GM12878 (cell line): ENCODE measurements at regions not wholly inside any gene's neighbourhood (a gene's known extent, or its start where the extent isn't known, plus 50 kb on each side); places are given as distances from the start of the nearest gene placed in this dataset.

Experiments used
- ATAC-seq: fragments of 200-7000 bp; cut with Tn5 transposase; 3 replicates; pipeline ENCODE4 v1.9.1; 2020; ENCODE audit warnings: mild to moderate bottlenecking, moderate library complexity
- BruUV-seq: library from RNA; stranded (reverse); fragments of 400-500 nt; replicated peaks from 2 replicates; lab custom pipeline; 2021; lab: Mats Ljungman, UMichigan
- CTCF ChIA-PET: fragments of 300-600 bp; sonication (Branson Sonifier 250); formaldehyde crosslinking; extraction: SDS; loops from one replicate; lab custom pipeline; 2021; ENCODE audit warnings: inconsistent platforms; lab: Yijun Ruan, JAX
- POLR2A ChIA-PET: fragments of 350-600 bp; formaldehyde crosslinking; extraction: SDS; loops from one replicate; lab custom pipeline; 2021; ENCODE audit warnings: inconsistent platforms; lab: Charles Lee
- RAD21 ChIA-PET: fragments of 300-600 bp; sonication (Branson Sonifier 250); formaldehyde crosslinking; loops from one replicate; lab custom pipeline; 2023; ENCODE audit warnings: antibody characterized with exemption; ENCODE audit not compliant: unreplicated experiment; lab: Charles Lee
- SMC1A ChIA-PET: fragments of 300-600 bp; sonication (Branson Sonifier 250); formaldehyde crosslinking; loops from one replicate; lab custom pipeline; 2023; ENCODE audit not compliant: unreplicated experiment, uncharacterized antibody; lab: Charles Lee
- DNase-seq: peaks from one replicate; pipeline ENCODE4 v3.0.0-alpha.2; 2011; ENCODE audit warnings: low read depth, low spot score
- FAIRE-seq: peaks from 3 replicates; lab custom pipeline; 2011; peaks lifted over from hg19 to GRCh38; lab: Jason Lieb, UNC
- H2AFZ ChIP-seq: 2 replicates; pipeline ENCODE4 v1.6.0; 2011; ENCODE audit warnings: low read depth, low read length, control low read depth; ENCODE audit not compliant: control insufficient read depth
- H3K27ac ChIP-seq: 2 replicates; pipeline ENCODE4 v1.5.1; 2011; ENCODE audit warnings: control low read depth; ENCODE audit not compliant: control insufficient read depth, insufficient read depth
- H3K27me3 ChIP-seq, 2 experiments: replicated peaks in 1 of 2; 2 replicates each; pipeline versions ENCODE4 v1.6.0 to v1.6.1; 2011; ENCODE audit warnings: low read length in 1 of 2; ENCODE audit not compliant: control insufficient read depth in 2 of 2, insufficient read depth in 2 of 2
- H3K36me3 ChIP-seq, 2 experiments: 2 replicates each; pipeline ENCODE4 v1.5.1; 2011; ENCODE audit warnings: low read length in 1 of 2; ENCODE audit not compliant: control insufficient read depth in 2 of 2, insufficient read depth in 2 of 2
- H3K4me1 ChIP-seq: 2 replicates; pipeline ENCODE4 v1.6.1; 2011; ENCODE audit warnings: mild to moderate bottlenecking, low read length, moderate library complexity, mixed read lengths; ENCODE audit not compliant: control insufficient read depth, insufficient read depth
- H3K4me2 ChIP-seq: 2 replicates; pipeline ENCODE4 v1.6.0; 2011; ENCODE audit warnings: control low read depth; ENCODE audit not compliant: control insufficient read depth, insufficient read depth
- H3K4me3 ChIP-seq: fragments of 200-600 bp; sonication (generic); 2 replicates; pipeline ENCODE4 v1.5.1; 2016
- H3K79me2 ChIP-seq: 2 replicates; pipeline ENCODE4 v1.6.0; 2011; ENCODE audit warnings: low read length; ENCODE audit not compliant: control insufficient read depth, insufficient read depth
- H3K9ac ChIP-seq: 2 replicates; pipeline ENCODE4 v1.8.0; 2011; ENCODE audit warnings: low read length, control low read depth, mixed read lengths; ENCODE audit not compliant: control insufficient read depth, insufficient read depth
- H3K9me3 ChIP-seq: replicated peaks from 3 replicates; pipeline ENCODE4 v1.5.1; 2011; ENCODE audit warnings: mild to moderate bottlenecking, low read length; ENCODE audit not compliant: control insufficient read depth, insufficient read depth
- H4K20me1 ChIP-seq: 2 replicates; pipeline ENCODE4 v1.6.0; 2011; ENCODE audit not compliant: control insufficient read depth, insufficient read depth
- ASH2L ChIP-seq: fragments of 300-600, 200-600 bp; sonication (generic); IDR thresholded peaks from 2 replicates; pipeline ENCODE4 v1.6.1; 2017; ENCODE audit warnings: low read depth, mild to moderate bottlenecking, borderline replicate concordance
- CBFB ChIP-seq: IDR thresholded peaks from 2 replicates; pipeline ENCODE4 v1.6.1; 2016; ENCODE audit warnings: antibody characterized with exemption, low read depth
- KLF5 ChIP-seq: fragments of 450-650 bp; IDR thresholded peaks from 2 replicates; pipeline ENCODE4 v1.6.1; 2014; ENCODE audit warnings: mild to moderate bottlenecking; ENCODE audit not compliant: partially characterized antibody
- MEF2A ChIP-seq: IDR thresholded peaks from 2 replicates; pipeline ENCODE4 v1.6.1; 2011; ENCODE audit warnings: low read depth, mild to moderate bottlenecking, low read length, moderate library complexity; ENCODE audit not compliant: insufficient read depth
- NFYB ChIP-seq: IDR thresholded peaks from 2 replicates; pipeline ENCODE4 v1.6.1; 2011; ENCODE audit warnings: low read depth, mild to moderate bottlenecking, low read length, improper control_type of control experiment, moderate library complexity; ENCODE audit not compliant: insufficient read depth
- NR2F1 ChIP-seq: fragments of 450-650 bp; conservative IDR thresholded peaks from 2 replicates; pipeline ENCODE4 v1.6.1; 2017; ENCODE audit warnings: mild to moderate bottlenecking
- PML ChIP-seq: IDR thresholded peaks from 2 replicates; pipeline ENCODE4 v1.6.1; 2012; ENCODE audit warnings: low read length, inconsistent platforms
- POU2F2 ChIP-seq: IDR thresholded peaks from 3 replicates; pipeline ENCODE4 v1.6.1; 2011; ENCODE audit warnings: low read depth, mild to moderate bottlenecking, low read length, borderline replicate concordance
- RAD21 ChIP-seq: IDR thresholded peaks from 2 replicates; pipeline ENCODE4 v1.6.1; 2011; ENCODE audit warnings: mild to moderate bottlenecking, low read depth, low read length, moderate library complexity; ENCODE audit not compliant: insufficient read depth
- TCF3 ChIP-seq: IDR thresholded peaks from 2 replicates; pipeline ENCODE4 v1.6.1; 2012; ENCODE audit warnings: low read depth, mild to moderate bottlenecking, low read length, borderline replicate concordance; ENCODE audit not compliant: insufficient read depth
- TCF7 ChIP-seq: IDR thresholded peaks from 2 replicates; pipeline ENCODE4 v1.6.1; 2014; ENCODE audit warnings: antibody characterized with exemption, borderline replicate concordance
- ZBED1 ChIP-seq: IDR thresholded peaks from 2 replicates; pipeline ENCODE4 v1.6.1; 2016; ENCODE audit warnings: borderline replicate concordance
- ZNF207 ChIP-seq: fragments of 450-650 bp; IDR thresholded peaks from 2 replicates; pipeline ENCODE4 v1.6.1; 2014; ENCODE audit warnings: antibody characterized with exemption, mild to moderate bottlenecking, borderline replicate concordance
- ZNF217 ChIP-seq: fragments of 450-650 bp; IDR thresholded peaks from 2 replicates; pipeline ENCODE4 v1.6.1; 2017; ENCODE audit warnings: antibody characterized with exemption, mild to moderate bottlenecking
- WGBS: methylation state at CpG from one replicate; pipeline ENCODE4 v1.1.6; 2016; ENCODE audit warnings: low lambda C conversion rate; ENCODE audit not compliant: insufficient replicate concordance, insufficient coverage; ENCODE audit errors: missing lambda C conversion rate; 5-methylcytosine and 5-hydroxymethylcytosine counted together
- in situ Hi-C: fragments of 300-500 bp; cut with MboI; formaldehyde crosslinking; loops from 9 replicates; pipeline ENCODE4 v1.14.3; 2018; ENCODE audit warnings: mixed read lengths
- intact Hi-C: fragments of 100-400 bp; cut with micrococcal nuclease; formaldehyde crosslinking; loops from one replicate; pipeline ENCODE4 v1.14.2; 2022; ENCODE audit not compliant: unreplicated experiment
- TF ChIP-seq, protein P1 (sequence below): IDR thresholded peaks from 2 replicates; pipeline ENCODE4 v1.6.1; 2012; ENCODE audit warnings: low read depth, low read length, improper control_type of control experiment
- TF ChIP-seq, protein P2 (sequence below): fragments of 450-650 bp; IDR thresholded peaks from 2 replicates; pipeline ENCODE4 v1.6.1; 2017; ENCODE audit warnings: mild to moderate bottlenecking, low read depth, inconsistent platforms; ENCODE audit not compliant: poor library complexity, severe bottlenecking

DNA sequence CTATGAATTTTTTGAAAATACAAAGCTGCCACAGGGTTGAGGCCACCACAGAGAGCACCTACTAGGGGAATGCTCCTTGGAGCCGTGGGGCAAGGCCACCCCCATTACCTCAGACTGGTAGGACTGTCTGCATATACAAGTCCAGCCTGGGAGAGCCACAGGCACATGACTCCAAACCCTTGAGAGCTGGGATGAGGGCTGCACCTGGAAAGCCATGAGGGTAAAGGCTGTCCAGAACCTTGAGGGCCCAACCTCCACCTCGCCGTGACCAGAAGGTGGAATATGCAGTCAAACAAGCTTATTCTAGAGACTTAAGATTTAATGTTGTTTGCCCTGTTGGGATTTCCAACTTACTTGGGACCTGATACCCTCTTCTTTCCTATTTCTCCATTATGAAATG lies 69.5 kb upstream of the TSLP start (continued):
- no peak for TF ChIP-seq TCF3
- TF ChIP-seq, protein P1, sequence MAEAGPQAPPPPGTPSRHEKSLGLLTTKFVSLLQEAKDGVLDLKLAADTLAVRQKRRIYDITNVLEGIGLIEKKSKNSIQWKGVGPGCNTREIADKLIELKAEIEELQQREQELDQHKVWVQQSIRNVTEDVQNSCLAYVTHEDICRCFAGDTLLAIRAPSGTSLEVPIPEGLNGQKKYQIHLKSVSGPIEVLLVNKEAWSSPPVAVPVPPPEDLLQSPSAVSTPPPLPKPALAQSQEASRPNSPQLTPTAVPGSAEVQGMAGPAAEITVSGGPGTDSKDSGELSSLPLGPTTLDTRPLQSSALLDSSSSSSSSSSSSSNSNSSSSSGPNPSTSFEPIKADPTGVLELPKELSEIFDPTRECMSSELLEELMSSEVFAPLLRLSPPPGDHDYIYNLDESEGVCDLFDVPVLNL: no peak
- no peak for TF ChIP-seq PML
- TF ChIP-seq NR2F1: no peak
- TF ChIP-seq ZNF207: no peak
- TF ChIP-seq, protein P2, sequence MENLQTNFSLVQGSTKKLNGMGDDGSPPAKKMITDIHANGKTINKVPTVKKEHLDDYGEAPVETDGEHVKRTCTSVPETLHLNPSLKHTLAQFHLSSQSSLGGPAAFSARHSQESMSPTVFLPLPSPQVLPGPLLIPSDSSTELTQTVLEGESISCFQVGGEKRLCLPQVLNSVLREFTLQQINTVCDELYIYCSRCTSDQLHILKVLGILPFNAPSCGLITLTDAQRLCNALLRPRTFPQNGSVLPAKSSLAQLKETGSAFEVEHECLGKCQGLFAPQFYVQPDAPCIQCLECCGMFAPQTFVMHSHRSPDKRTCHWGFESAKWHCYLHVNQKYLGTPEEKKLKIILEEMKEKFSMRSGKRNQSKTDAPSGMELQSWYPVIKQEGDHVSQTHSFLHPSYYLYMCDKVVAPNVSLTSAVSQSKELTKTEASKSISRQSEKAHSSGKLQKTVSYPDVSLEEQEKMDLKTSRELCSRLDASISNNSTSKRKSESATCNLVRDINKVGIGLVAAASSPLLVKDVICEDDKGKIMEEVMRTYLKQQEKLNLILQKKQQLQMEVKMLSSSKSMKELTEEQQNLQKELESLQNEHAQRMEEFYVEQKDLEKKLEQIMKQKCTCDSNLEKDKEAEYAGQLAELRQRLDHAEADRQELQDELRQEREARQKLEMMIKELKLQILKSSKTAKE: no peak
- no peak for TF ChIP-seq ZBED1
- no peak for TF ChIP-seq POU2F2

DNA sequence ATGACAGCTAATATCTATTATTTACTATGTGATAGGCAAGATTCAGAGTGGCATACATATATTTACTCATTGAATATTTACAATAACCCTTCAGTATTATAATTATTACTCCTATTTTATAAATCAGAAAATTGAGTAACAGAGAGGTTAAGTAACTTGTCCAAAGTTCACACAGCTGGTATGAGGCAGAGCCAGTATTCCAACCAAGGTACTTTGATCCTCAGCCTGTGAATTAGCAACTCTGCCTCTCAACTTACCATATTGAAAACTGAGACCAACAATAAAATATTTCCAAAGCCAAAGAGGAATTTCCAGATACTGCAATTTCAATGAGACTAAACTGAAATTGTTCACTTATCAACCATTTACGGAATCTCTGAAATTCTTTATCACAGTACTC lies 67.9 kb upstream of the TSLP start:
- POLR2A ChIA-PET: no interaction called here
- SMC1A ChIA-PET: no interaction called here
- FAIRE-seq: no peak

More for the DNA sequence above, 67.9 kb upstream of the TSLP start:
- CTCF ChIA-PET: no interaction called here
- H3K4me2 ChIP-seq: no peak overlapping the region
- intact Hi-C loops (no loop called here), in situ Hi-C loops (no loop called here)
- H2AFZ ChIP-seq: no peak overlapping the region
- RAD21 ChIA-PET: no interaction called here
- H3K4me1 ChIP-seq: no peaks in the 10 kb centered on the region
- WGBS: 0% methylated on average over 1 of the region's 1 CpG
- no peak overlapping the region for H3K4me3 ChIP-seq
- H3K36me3 ChIP-seq: no peaks in the 10 kb centered on the region
- no peak overlapping the region for H3K9ac ChIP-seq
- no peak for ATAC-seq
- no peak overlapping the region for H3K27ac ChIP-seq
- no peak for TF ChIP-seq ZNF217
- no peak for TF ChIP-seq ASH2L
- TF ChIP-seq RAD21: no peak
- TF ChIP-seq KLF5: no peak
- TF ChIP-seq, protein P2: no peak
- TF ChIP-seq TCF7: no peak
- TF ChIP-seq NFYB: no peak
- TF ChIP-seq MEF2A: no peak
- TF ChIP-seq CBFB: no peak
- TF ChIP-seq, all 136 proteins: peak for 0
- DNase-seq: no peak
- no TSS peak for BruUV-seq
- Histone ChIP-seq H3K9me3 (no peaks in the 10 kb centered on the region), H3K27me3 (no peaks in the 10 kb centered on the region; a peak in 1 of 4 replicates), H3K79me2 (no peaks in the 10 kb centered on the region), H4K20me1 (no peaks in the 10 kb centered on the region)
